Left colon (tissue), 2 donors: ENCODE measurements at regions not wholly inside any gene's neighbourhood (a gene's known extent, or its start where the extent isn't known, plus 50 kb on each side); places are given as distances from the start of the nearest gene placed in this dataset.

Source experiments
- ATAC-seq: fragments of 200-7000 bp; cut with Tn5 transposase; one replicate; pipeline ENCODE4 v1.9.1; 2020; ENCODE audit warnings: mild to moderate bottlenecking, moderate library complexity
- DNase-seq, 2 donors: peaks; one replicate each; pipeline ENCODE4 v3.0.0-alpha.2; 2020
- intact Hi-C, 2 donors: fragments of 100-400 bp; cut with DNase I in 1 of 2; cut with micrococcal nuclease in 1 of 2; formaldehyde crosslinking; loops; one replicate each; pipeline versions ENCODE4 v1.11.2 to v1.14.0; 2022; cut with DNase I, micrococcal nuclease
- donor health status: DM: no; HTN: no; CAD: no.
- donor health status: DM: yes; HTN: yes; CAD: no.

DNA sequence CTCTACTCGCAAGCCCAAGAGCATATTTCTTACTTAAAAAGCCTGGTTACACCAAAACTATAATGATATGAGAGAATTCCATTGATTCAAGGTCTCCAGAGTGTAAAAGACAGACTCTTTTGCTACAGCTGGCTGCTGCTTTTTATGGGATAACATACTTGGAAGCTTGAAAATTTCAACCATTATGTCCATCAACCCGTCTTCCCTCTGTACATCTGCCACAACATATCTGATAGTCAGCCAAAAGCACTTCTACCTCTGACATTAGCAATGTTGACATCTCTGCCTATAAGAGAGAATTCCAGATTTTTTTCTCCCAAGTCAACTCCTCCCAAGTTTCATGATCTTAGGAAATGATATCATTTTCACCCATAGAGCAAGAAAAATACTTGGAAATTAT lies 54.4 kb upstream of the IQCM start:
- ATAC-seq (no peak), DNase-seq (no peak)
- intact Hi-C loops = no loop called here

DNA sequence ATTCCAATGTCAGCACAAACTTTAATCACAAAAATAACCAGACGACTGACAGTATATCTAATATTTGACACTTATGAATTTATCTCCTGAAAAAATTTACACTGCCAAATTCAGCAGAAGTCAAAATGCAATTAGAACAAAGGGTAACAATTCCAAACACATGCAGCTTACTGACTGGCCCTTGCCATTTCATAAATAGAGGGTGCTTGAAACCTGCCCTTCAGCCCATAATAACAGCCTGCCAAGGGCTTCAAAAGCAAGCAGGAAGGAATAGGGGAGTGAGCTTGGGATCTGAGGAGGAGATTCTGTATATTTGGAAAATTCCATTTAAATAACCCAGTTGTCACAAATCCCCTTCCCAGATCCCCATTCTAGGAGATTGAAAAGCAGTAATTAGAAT lies 66.1 kb upstream of the IQCM start:
- ATAC-seq (no peak), DNase-seq (no peak)
- intact Hi-C loops = no loop called here

DNA sequence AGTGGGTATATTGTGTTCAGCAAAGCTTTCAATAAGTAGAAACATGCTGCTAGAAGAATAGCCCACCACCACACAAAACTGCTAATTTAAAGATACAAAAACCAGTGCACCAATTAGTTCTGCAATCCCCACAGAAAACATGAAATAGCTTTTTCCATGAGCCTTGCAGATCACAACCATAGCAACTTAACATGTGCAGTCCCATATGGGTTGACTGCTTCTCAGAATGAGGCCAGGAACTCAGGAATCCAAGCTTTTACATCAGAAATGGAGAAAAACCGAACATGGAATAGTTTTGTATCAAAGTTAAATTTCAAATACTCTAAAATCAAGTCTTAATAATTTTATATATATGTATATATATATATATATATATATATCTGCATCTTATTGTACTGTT lies 66.6 kb upstream of the IQCM start:
- intact Hi-C loops = no loop called here
- no peak for ATAC-seq
- DNase-seq = no peak

DNA sequence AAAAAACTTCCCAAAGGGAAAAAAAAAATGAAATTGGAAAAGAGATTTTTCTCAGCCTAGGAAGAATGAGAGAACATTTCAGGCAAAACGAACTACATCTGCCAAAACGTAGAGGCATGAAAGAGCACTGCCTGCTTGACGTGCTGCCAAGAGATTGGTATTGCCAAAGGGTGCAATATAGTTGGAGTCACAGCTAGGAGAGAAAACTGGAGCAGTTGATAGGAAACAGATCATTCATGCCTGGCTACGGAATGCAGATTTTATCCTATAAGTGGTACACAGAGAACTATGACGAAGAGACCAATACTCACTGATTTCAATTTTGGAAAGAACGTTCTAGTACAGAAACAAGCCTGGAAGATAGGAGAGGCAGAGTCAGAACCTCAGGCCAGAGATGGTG lies 68.4 kb upstream of the IQCM start:
- DNase-seq = peak; percentile 38 to 51
- intact Hi-C loops = no loop called here
- ATAC-seq = peak; percentile 79

DNA sequence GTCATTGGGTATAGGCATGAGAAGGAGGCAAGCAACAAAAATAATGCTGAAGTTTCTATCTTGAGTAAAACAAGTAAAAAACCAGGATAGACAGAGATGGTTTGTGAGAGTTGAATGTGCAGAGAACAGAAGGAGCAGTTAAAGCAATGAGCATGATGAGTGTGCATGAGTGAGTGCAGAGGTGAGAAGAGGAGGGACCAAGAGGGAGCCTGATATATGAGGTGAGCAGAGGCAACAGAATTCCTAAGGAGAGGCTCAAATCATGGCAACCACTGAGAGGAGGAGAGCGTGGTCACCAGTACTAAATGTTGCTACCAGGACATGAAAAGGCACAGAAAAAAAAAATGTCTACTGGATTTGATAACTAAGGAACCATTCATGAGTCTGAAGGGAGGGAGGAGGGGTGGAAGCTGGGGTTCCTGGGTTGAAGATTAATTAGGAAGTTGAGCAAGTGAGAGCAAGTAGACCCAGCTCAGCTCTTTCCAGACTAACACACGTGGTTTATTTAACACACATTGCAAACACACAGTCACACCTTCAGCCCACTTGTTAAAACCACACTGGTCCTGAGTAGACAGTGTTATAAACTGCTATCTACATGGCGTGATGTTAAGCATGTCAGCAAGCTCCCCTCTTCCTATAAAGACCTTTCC lies 69.0 kb upstream of the IQCM start:
- intact Hi-C loops = no loop called here
- ATAC-seq = peak; percentile 90
- DNase-seq = peak in 1 of 2 donors; percentile 30

DNA sequence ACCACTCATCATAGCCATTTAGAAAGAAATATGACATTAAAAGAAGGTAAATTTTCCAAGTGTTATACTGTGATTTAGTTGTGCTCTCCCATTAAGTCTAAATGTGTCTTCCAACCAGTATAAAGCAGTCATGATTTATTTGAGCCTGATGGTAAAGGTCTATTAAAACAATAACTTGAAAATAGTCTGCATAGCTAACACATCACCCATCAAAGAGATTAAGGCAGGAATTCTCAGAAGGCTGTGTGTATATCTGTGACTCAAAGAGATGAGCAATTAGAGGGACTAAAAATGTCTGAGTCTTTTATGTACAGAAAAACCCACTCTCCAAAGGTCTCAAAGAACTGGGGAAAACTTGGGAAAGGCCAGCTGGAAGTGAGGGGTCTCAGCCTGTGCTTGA lies 70.3 kb upstream of the IQCM start:
- DNase-seq = no peak
- no peak for ATAC-seq
- intact Hi-C loops = no loop called here

DNA sequence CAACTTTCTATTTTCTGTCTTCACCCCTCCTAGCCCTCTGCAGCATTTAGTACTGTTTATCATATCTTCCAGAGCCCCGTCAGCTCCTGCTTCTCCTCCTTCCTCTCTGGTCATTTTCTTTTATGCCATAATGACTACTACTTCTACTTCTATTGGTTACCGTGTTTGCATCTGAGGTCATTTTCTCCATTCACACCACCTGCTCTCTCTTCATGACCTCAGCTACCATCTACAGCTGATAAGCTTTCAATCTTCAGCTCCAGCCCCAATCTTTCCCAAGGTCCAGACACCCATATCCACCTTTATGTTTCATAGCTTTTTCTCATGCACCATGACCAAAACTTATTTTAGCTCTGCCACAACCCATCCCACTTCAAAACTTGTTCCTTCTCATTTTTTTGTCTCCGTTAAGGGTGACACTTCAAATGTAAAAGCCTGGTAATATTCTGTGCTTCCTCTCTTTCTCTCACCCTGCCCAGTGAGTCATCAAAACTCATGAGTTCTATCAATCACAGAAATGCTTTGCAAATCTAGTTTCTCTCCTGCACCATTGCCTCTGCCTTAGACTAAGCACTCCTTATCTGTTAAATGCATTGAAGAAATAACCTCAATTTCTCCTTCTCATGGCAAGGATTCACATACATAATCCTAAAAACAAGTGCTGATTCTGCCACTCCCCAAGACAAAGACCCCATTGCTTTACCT lies 71.3 kb upstream of the IQCM start:
- DNase-seq = no peak
- intact Hi-C loops = no loop called here
- no peak for ATAC-seq

- ATAC-seq (no peak), DNase-seq (no peak)
- intact Hi-C loops = loop anchor here in 1 of 2 donors (10.0 kb wide), 1 partner anchor 515 kb away; no protein-coding TSS in a partner anchor
These were observed 74.3 kb upstream of the IQCM start for GRCh38 chr4:149889991-149890390.

- ATAC-seq (peak; percentile 22), DNase-seq (no peak)
- intact Hi-C loops = loop anchor here in 1 of 2 donors (10.0 kb wide), 1 partner anchor 516 kb away; no protein-coding TSS in a partner anchor
These were observed 74.9 kb upstream of the IQCM start for GRCh38 chr4:149890531-149890930.

DNA sequence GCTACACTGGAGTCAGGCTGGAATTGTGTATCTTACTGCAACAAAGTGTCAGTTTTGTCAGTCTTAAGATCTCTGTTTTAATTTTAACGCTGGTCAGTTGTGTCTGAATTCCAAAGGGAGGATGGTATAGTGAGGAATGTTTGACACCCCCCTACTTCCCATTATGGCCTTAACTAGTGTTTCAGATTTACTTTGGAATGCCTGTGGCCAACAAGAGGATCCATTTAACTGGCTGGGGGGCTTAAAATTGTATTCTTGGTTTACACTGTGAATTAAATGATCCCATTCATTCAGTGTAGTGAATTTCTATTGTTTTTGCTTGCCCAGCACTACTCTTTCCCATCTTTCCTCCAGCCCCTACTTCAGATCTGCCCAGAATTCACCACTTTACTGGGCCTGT lies 75.8 kb upstream of the IQCM start:
- no peak for ATAC-seq
- intact Hi-C loops = loop anchor here in 1 of 2 donors (10.0 kb wide), 1 partner anchor 517 kb away; no protein-coding TSS in a partner anchor

DNA sequence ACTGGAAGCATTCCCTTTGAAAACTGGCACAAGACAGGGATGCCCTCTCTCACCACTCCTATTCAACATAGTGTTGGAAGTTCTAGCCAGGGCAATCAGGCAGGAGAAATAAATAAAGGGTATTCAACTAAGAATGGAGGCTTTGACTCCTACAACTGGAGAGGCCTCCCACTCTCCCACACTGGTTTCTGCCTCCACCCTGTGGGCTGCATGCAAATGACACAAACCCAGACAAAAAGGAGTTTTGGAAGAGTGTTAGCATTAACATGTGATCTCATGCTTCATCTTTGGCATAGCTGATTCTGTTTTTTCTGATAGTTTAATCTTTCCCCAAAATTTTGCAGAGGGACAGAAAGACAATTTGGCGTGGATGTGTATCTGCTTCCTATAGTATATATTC lies 80.8 kb upstream of the IQCM start:
- intact Hi-C loops = loop anchor here in 1 of 2 donors (10.0 kb wide), 1 partner anchor 522 kb away; no protein-coding TSS in a partner anchor
- ATAC-seq (no peak), DNase-seq (no peak)

More for the DNA sequence above, 75.8 kb upstream of the IQCM start:
- no peak for DNase-seq

DNA sequence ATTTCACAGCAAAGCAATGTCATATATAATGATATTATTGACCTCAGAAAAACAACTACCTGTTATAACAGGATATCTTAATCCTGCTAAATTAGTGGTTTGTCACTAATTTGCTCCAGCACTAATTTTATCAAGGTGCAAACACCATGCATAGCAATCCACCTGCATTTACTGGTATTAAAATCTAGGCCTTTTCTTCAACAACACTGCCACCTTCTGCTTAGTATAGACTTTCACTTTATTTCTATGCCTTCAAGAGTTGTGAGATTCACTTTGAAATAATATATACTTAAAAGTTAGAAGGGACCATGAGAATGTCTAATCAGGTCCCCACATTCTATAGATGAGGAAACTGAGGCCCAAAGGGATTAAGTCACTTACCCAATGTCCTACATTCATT lies 82.1 kb upstream of the IQCM start:
- ATAC-seq (peak; percentile 40), DNase-seq (no peak)
- intact Hi-C loops = loop anchor here in 1 of 2 donors (10.0 kb wide), 1 partner anchor 523 kb away; no protein-coding TSS in a partner anchor

GRCh38 chr4:149901128-149901527 lies 85.5 kb upstream of the IQCM start:
- DNase-seq = peak in 1 of 2 donors; percentile 33
- ATAC-seq = peak; percentile 86
- intact Hi-C loops = no loop called here

DNA sequence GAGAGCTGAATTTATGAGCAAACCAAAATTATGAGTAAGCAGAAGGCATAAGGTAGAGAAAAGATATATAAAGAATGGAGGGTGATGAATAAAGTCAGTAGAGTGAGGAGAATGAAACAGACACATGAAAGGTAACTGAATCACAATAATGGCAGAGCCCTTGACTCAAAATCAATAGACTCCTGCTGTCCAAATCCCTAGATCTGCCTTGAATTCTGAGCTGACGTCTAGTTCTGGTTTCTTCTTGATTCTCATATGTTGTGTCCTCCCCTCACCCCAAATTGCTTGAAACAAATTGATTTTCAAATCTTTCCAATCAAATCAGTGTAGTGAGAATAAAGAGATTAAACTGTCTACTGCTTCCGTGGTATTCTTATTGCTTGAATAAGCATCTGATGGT lies 86.6 kb upstream of the IQCM start:
- no peak for ATAC-seq
- no peak for DNase-seq
- intact Hi-C loops = no loop called here

- no peak for ATAC-seq
- no peak for DNase-seq
These were observed 94.5 kb upstream of the IQCM start for GRCh38 chr4:149910177-149910576.

DNA sequence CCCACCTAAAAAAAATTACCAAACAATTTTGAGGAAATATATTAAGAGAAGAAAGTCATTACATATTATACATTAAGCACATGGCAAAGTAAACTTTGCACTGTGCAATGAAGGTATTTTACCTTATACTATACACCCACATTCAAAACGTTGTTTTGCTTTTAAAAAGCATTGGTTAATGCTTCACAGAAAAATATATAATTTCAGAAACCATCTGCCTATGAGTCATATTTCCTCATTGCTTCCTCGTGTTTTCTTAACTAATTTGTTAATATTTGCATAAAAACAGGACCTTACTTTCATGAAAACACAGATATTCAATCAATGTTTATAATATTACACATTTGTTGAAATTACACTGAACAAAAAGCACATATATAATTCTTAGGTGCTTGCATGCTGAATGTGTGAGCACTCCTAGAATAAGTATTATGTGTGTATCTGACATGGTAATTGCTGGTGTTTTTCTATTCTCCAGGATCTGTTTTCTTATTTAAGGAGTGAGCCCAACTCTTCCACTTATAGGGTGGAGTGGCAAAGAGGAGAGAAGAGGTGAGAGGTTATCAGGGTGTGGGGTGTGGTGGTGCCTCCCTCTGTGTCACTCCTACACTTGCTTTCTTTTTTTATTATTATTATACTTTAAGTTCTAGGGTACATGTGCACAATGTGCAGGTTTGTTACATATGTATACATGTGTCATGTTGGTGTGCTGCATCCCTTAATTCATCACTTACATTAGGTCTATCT lies 95.1 kb upstream of the IQCM start:
- DNase-seq (no peak), ATAC-seq (peak; percentile 95)
- intact Hi-C loops = no loop called here

More at GRCh38 chr4:149910177-149910576, 94.5 kb upstream of the IQCM start:
- intact Hi-C loops = no loop called here

DNA sequence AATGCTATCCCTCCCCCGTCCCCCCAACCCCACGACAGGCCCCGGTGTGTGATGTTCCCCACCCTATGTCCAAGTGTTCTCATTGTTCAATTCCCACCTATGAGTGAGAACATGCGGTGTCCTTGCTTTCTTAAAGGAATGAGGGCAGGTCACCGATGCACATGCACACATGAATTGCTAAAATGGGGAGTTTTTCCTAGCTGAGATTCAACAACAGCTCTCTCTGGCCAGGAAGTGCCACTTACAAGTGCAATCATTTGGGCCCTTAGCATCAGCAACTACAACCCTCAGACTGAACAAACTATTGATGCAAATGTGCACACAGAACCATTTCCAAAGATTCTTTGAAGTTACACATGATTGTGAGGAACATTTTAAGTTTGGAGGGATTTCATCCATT lies 95.7 kb upstream of the IQCM start:
- DNase-seq = no peak
- ATAC-seq = peak; percentile 38
- intact Hi-C loops = no loop called here

DNA sequence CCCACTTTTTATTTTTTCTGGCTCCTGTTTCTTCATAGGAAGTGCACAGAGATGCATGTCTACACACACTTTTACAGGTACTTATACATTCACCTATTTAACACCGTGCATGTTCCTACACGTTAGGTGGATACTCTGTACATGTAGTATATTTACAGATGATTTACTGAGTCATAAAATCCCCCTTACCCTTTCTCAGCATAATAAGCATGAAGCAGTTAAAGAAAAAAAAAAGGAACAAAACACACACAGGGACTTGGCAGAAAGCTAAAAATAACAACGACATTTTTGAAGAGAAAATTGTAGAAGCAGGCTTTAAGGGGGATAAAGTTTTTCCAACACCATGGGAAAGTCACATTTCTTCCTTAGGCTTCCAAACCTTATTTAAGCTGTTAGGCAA lies 96.4 kb upstream of the IQCM start:
- intact Hi-C loops = no loop called here
- ATAC-seq (no peak), DNase-seq (no peak)
